Osteoblast (primary cell): ENCODE measurements at regions not wholly inside any gene's neighbourhood (a gene's known extent, or its start where the extent isn't known, plus 50 kb on each side); places are given as distances from the start of the nearest gene placed in this dataset.
"Not testable (repeated sequence)": the region's sequence is repeated elsewhere in the genome, so short reads cannot be mapped to it uniquely, and the experiment has no call there.

Experiments
- DNase-seq: peaks from one replicate; pipeline ENCODE4 v3.0.0; 2011; ENCODE audit warnings: low spot score, mixed read lengths; ENCODE audit not compliant: insufficient read length; ENCODE audit errors: missing footprints
- H2AFZ ChIP-seq: 2 replicates; pipeline ENCODE4 v1.6.0; 2011; ENCODE audit warnings: mild to moderate bottlenecking, low read length
- H3K27ac ChIP-seq: 2 replicates; pipeline ENCODE4 v1.5.1; 2011; ENCODE audit warnings: mild to moderate bottlenecking, low read depth, low read length, moderate library complexity
- H3K27me3 ChIP-seq: 2 replicates; pipeline ENCODE4 v1.6.0; 2012; ENCODE audit warnings: mild to moderate bottlenecking, control low read depth, inconsistent platforms, low read length, moderate library complexity; ENCODE audit not compliant: insufficient read depth
- H3K36me3 ChIP-seq: 2 replicates; pipeline ENCODE4 v1.5.1; 2011; ENCODE audit warnings: mild to moderate bottlenecking, low read length, control low read depth, moderate library complexity; ENCODE audit not compliant: insufficient read depth
- H3K4me1 ChIP-seq: 2 replicates; pipeline ENCODE4 v1.5.1; 2011; ENCODE audit warnings: mild to moderate bottlenecking, low read length, control low read depth, moderate library complexity; ENCODE audit not compliant: insufficient read depth
- H3K4me2 ChIP-seq: 2 replicates; pipeline ENCODE4 v1.6.0; 2011; ENCODE audit warnings: mild to moderate bottlenecking, low read length; ENCODE audit not compliant: insufficient read depth
- H3K4me3 ChIP-seq: fragments of 200-600 bp; sonication (generic); 3 replicates; pipeline ENCODE4 v1.5.1; 2012; ENCODE audit warnings: mild to moderate bottlenecking, low read length, inconsistent platforms; ENCODE audit not compliant: insufficient read depth
- H3K79me2 ChIP-seq: 2 replicates; pipeline ENCODE4 v1.6.0; 2012; ENCODE audit warnings: mild to moderate bottlenecking, low read length, control low read depth, inconsistent platforms; ENCODE audit not compliant: insufficient read depth
- H3K9me3 ChIP-seq: 2 replicates; pipeline ENCODE4 v1.5.1; 2011; ENCODE audit warnings: low read depth, low read length, control low read depth
- H4K20me1 ChIP-seq: 2 replicates; pipeline ENCODE4 v1.6.0; 2012; ENCODE audit warnings: mild to moderate bottlenecking, low read length, control low read depth; ENCODE audit not compliant: insufficient read depth
- CTCF ChIP-seq: IDR thresholded peaks from 2 replicates; pipeline ENCODE4 v1.5.1; 2011; ENCODE audit warnings: mild to moderate bottlenecking, low read depth, low read length, moderate library complexity; ENCODE audit errors: extremely low read depth

DNA sequence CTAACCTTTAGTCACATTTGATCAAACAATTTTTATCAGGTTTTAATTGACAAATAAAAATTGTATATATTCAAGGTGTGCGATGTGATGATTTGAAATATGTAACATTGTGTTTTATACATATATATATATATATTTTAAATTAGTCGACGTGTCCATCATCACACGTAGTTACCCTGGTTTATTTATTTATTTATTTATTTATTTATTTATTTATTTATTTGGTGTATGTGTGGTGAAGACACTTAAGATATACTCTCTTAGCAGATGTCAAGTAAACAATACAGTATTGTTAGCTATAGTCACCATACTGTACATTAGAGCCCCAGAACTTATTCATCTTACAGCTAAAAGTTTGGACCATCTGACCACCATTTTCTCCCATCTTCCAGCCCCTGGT lies 224.9 kb upstream of the HHIP start:
- no peak overlapping the region for H3K4me3 ChIP-seq
- no peaks in the 10 kb centered on the region for H3K9me3 ChIP-seq
- no peaks in the 10 kb centered on the region for H4K20me1 ChIP-seq
- no peak for TF ChIP-seq CTCF
- no peak overlapping the region for H3K27ac ChIP-seq
- H2AFZ ChIP-seq = no peak overlapping the region
- H3K4me2 ChIP-seq = no peak overlapping the region
- no peaks in the 10 kb centered on the region for H3K36me3 ChIP-seq
- no peaks in the 10 kb centered on the region for H3K79me2 ChIP-seq
- no peaks in the 10 kb centered on the region for H3K27me3 ChIP-seq
- DNase-seq = no peak
- H3K4me1 ChIP-seq = no peaks in the 10 kb centered on the region

- H2AFZ ChIP-seq = no peak overlapping the region
- H3K4me2 ChIP-seq = no peak overlapping the region
- no peaks in the 10 kb centered on the region for H4K20me1 ChIP-seq
- H3K27ac ChIP-seq = no peak overlapping the region
- no peaks in the 10 kb centered on the region for H3K9me3 ChIP-seq
- no peak for DNase-seq
- no peaks in the 10 kb centered on the region for H3K36me3 ChIP-seq
- no peaks in the 10 kb centered on the region for H3K27me3 ChIP-seq
- H3K4me3 ChIP-seq = no peak overlapping the region
- H3K79me2 ChIP-seq = no peaks in the 10 kb centered on the region
- TF ChIP-seq CTCF = no peak
- H3K4me1 ChIP-seq = no peaks in the 10 kb centered on the region
Observed at GRCh38 chr4:144421839-144422565, 224.0 kb upstream of the HHIP start.

DNA sequence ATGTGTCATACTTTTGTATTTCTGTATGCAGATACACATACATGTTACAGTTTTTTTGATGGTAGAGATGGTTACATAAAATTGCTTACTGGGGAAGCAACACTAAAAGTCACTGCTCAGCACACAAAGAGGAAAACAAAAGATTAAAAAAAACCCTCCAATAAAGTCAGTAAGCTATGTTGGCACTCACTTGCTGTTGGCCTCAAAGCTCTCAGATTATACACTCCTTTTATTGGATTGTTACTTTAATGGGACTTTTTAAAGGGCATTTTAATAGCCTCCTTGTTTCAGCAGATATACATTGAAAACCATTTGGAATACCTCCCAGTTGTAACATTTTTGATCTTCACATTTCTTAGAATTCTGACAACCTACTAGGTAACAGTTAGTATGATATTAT lies 222.0 kb upstream of the HHIP start:
- no peaks in the 10 kb centered on the region for H3K79me2 ChIP-seq
- H3K4me3 ChIP-seq = no peak overlapping the region
- no peaks in the 10 kb centered on the region for H3K9me3 ChIP-seq
- no peaks in the 10 kb centered on the region for H3K27me3 ChIP-seq
- no peak overlapping the region for H3K4me2 ChIP-seq
- TF ChIP-seq CTCF = no peak
- H4K20me1 ChIP-seq = no peaks in the 10 kb centered on the region
- no peak overlapping the region for H3K27ac ChIP-seq
- H2AFZ ChIP-seq = no peak overlapping the region
- no peak for DNase-seq
- no peaks in the 10 kb centered on the region for H3K4me1 ChIP-seq
- no peaks in the 10 kb centered on the region for H3K36me3 ChIP-seq

- H3K27me3 ChIP-seq, H4K20me1 ChIP-seq, H3K27ac ChIP-seq, H3K9me3 ChIP-seq, H3K79me2 ChIP-seq, H3K4me2 ChIP-seq, H3K4me1 ChIP-seq, H2AFZ ChIP-seq, H3K36me3 ChIP-seq, H3K4me3 ChIP-seq, DNase-seq: not testable (repeated sequence)
Observed at GRCh38 chr4:144426023-144426422, 219.9 kb upstream of the HHIP start.
